ENCODE measurements at regions not wholly inside any gene's neighbourhood (a gene's known extent, or its start where the extent isn't known, plus 50 kb on each side); places are given as distances from the start of the nearest gene placed in this dataset.
"Not testable (repeated sequence)": the region's sequence is repeated elsewhere in the genome, so short reads cannot be mapped to it uniquely, and the experiment has no call there.

GRCh38 chrX:40893251-40893910, 158.0 kb upstream of the MED14 start:
- H3K4me3 Mint-ChIP-seq = no peak overlapping the region

GRCh38 chrX:40895246-40895645, 159.9 kb upstream of the MED14 start:
- no peaks in the 10 kb centered on the region for H3K4me1 Mint-ChIP-seq (ENCODE audit: low read depth)

More at GRCh38 chrX:40893251-40893910, 158.0 kb upstream of the MED14 start:
- H3K9me3 Mint-ChIP-seq = no peaks in the 10 kb centered on the region
- no peaks in the 10 kb centered on the region for H3K4me1 Mint-ChIP-seq (ENCODE audit: low read depth)
- no peaks in the 10 kb centered on the region for H3K36me3 Mint-ChIP-seq (ENCODE audit: low read depth)
- H3K27me3 Mint-ChIP-seq = no peaks in the 10 kb centered on the region
- H3K27ac Mint-ChIP-seq = no peak overlapping the region

GRCh38 chrX:40897718-40898270, 162.5 kb upstream of the MED14 start:
- Mint-ChIP-seq H3K36me3 (ENCODE audit: low read depth) (no peaks in the 10 kb centered on the region), H3K9me3 (no peaks in the 10 kb centered on the region), H3K27me3 (peaks cover 4% of the 10 kb centered on the region), H3K27ac (no peak overlapping the region), H3K4me1 (ENCODE audit: low read depth) (no peaks in the 10 kb centered on the region), H3K4me3 (no peak overlapping the region)

More at GRCh38 chrX:40895246-40895645, 159.9 kb upstream of the MED14 start:
- Mint-ChIP-seq H3K27ac (no peak overlapping the region), H3K9me3 (no peaks in the 10 kb centered on the region), H3K36me3 (ENCODE audit: low read depth) (no peaks in the 10 kb centered on the region), H3K4me3 (no peak overlapping the region), H3K27me3 (no peaks in the 10 kb centered on the region)

- not testable (repeated sequence) for H3K9me3 Mint-ChIP-seq; H3K27ac Mint-ChIP-seq; H3K4me1 Mint-ChIP-seq (ENCODE audit: low read depth); H3K27me3 Mint-ChIP-seq; H3K4me3 Mint-ChIP-seq; H3K36me3 Mint-ChIP-seq (ENCODE audit: low read depth)
These were observed 169.4 kb upstream of the MED14 start for GRCh38 chrX:40904739-40905138.

GRCh38 chrX:40908026-40908425, 172.7 kb upstream of the MED14 start:
- Mint-ChIP-seq H3K4me3 (no peak overlapping the region), H3K27me3 (no peaks in the 10 kb centered on the region), H3K27ac (no peak overlapping the region), H3K4me1 (ENCODE audit: low read depth) (peaks cover 4% of the 10 kb centered on the region), H3K36me3 (ENCODE audit: low read depth) (no peaks in the 10 kb centered on the region), H3K9me3 (no peaks in the 10 kb centered on the region)

- Mint-ChIP-seq H3K27me3 (no peaks in the 10 kb centered on the region), H3K4me1 (ENCODE audit: low read depth) (peaks cover 4% of the 10 kb centered on the region), H3K4me3 (no peak overlapping the region)
These were observed 173.6 kb upstream of the MED14 start for GRCh38 chrX:40908857-40909475.

GRCh38 chrX:40912166-40912565, 173.1 kb upstream of the USP9X start:
- no peaks in the 10 kb centered on the region for H3K36me3 Mint-ChIP-seq (ENCODE audit: low read depth)
- H3K4me1 Mint-ChIP-seq (ENCODE audit: low read depth) = peaks cover 4% of the 10 kb centered on the region
- no peak overlapping the region for H3K4me3 Mint-ChIP-seq
- no peaks in the 10 kb centered on the region for H3K27me3 Mint-ChIP-seq
- no peak overlapping the region for H3K27ac Mint-ChIP-seq
- H3K9me3 Mint-ChIP-seq = no peaks in the 10 kb centered on the region

More at GRCh38 chrX:40908857-40909475, 173.6 kb upstream of the MED14 start:
- H3K27ac Mint-ChIP-seq = no peak overlapping the region
- no peaks in the 10 kb centered on the region for H3K9me3 Mint-ChIP-seq
- no peaks in the 10 kb centered on the region for H3K36me3 Mint-ChIP-seq (ENCODE audit: low read depth)

GRCh38 chrX:40912576-40912975, 172.7 kb upstream of the USP9X start:
- Mint-ChIP-seq H3K9me3 (no peaks in the 10 kb centered on the region), H3K4me1 (ENCODE audit: low read depth) (peaks cover 4% of the 10 kb centered on the region), H3K27ac (no peak overlapping the region), H3K36me3 (ENCODE audit: low read depth) (no peaks in the 10 kb centered on the region), H3K27me3 (no peaks in the 10 kb centered on the region), H3K4me3 (no peak overlapping the region)

GRCh38 chrX:40920351-40920750, 164.9 kb upstream of the USP9X start:
- H3K4me3 Mint-ChIP-seq = no peak overlapping the region
- no peaks in the 10 kb centered on the region for H3K4me1 Mint-ChIP-seq (ENCODE audit: low read depth)
- H3K27ac Mint-ChIP-seq = no peak overlapping the region
- no peaks in the 10 kb centered on the region for H3K36me3 Mint-ChIP-seq (ENCODE audit: low read depth)
- peaks cover 13% of the 10 kb centered on the region for H3K9me3 Mint-ChIP-seq
- H3K27me3 Mint-ChIP-seq = no peaks in the 10 kb centered on the region

- no peak overlapping the region for H3K4me3 Mint-ChIP-seq
- peaks cover 13% of the 10 kb centered on the region for H3K9me3 Mint-ChIP-seq
- H3K27ac Mint-ChIP-seq = no peak overlapping the region
- H3K36me3 Mint-ChIP-seq (ENCODE audit: low read depth) = no peaks in the 10 kb centered on the region
- no peaks in the 10 kb centered on the region for H3K27me3 Mint-ChIP-seq
- H3K4me1 Mint-ChIP-seq (ENCODE audit: low read depth) = no peaks in the 10 kb centered on the region
These were observed 162.9 kb upstream of the USP9X start for GRCh38 chrX:40922307-40922706.

GRCh38 chrX:40926739-40927427, 158.4 kb upstream of the USP9X start:
- H3K9me3 Mint-ChIP-seq = peaks cover 17% of the 10 kb centered on the region
- H3K36me3 Mint-ChIP-seq (ENCODE audit: low read depth); H3K27ac Mint-ChIP-seq; H3K4me3 Mint-ChIP-seq; H3K27me3 Mint-ChIP-seq; H3K4me1 Mint-ChIP-seq (ENCODE audit: low read depth): not testable (repeated sequence)

GRCh38 chrX:40928076-40928475, 157.2 kb upstream of the USP9X start:
- Mint-ChIP-seq H3K27ac (no peak overlapping the region), H3K36me3 (ENCODE audit: low read depth) (no peaks in the 10 kb centered on the region), H3K4me3 (no peak overlapping the region), H3K9me3 (peaks cover 14% of the 10 kb centered on the region), H3K27me3 (no peaks in the 10 kb centered on the region), H3K4me1 (ENCODE audit: low read depth) (peaks cover 15% of the 10 kb centered on the region)

- Mint-ChIP-seq H3K4me1 (ENCODE audit: low read depth) (peaks cover 25% of the 10 kb centered on the region), H3K27ac (peak overlapping the region; percentile 71), H3K9me3 (peaks cover 4% of the 10 kb centered on the region), H3K27me3 (no peaks in the 10 kb centered on the region), H3K4me3 (no peak overlapping the region), H3K36me3 (ENCODE audit: low read depth) (no peaks in the 10 kb centered on the region)
These were observed 153.3 kb upstream of the USP9X start for GRCh38 chrX:40931921-40932320.

- Mint-ChIP-seq H3K27ac (peak overlapping the region; percentile 91), H3K4me1 (ENCODE audit: low read depth) (peaks cover 25% of the 10 kb centered on the region), H3K9me3 (peaks cover 2% of the 10 kb centered on the region), H3K36me3 (ENCODE audit: low read depth) (no peaks in the 10 kb centered on the region), H3K27me3 (no peaks in the 10 kb centered on the region), H3K4me3 (peak overlapping the region; percentile 69)
These were observed 152.0 kb upstream of the USP9X start for GRCh38 chrX:40933132-40933705.
